NCI-H2196 (cell line): ENCODE measurements at regions not wholly inside any gene's neighbourhood (a gene's known extent, or its start where the extent isn't known, plus 50 kb on each side); places are given as distances from the start of the nearest gene placed in this dataset.
"Not testable (repeated sequence)": the region's sequence is repeated elsewhere in the genome, so short reads cannot be mapped to it uniquely, and the experiment has no call there.

ENCODE experiments used
- DNase-seq: peaks from one replicate; lab custom pipeline; 2025; ENCODE audit not compliant: unreplicated experiment; lab: John Stamatoyannopoulos, UW

GRCh38 chr5:177941386-177941785, 54.7 kb downstream of the PROP1 start:
- DNase-seq: not testable (repeated sequence)

GRCh38 chr5:177939246-177940171, 56.5 kb downstream of the PROP1 start:
- DNase-seq: peak; percentile 41

- not testable (repeated sequence) for DNase-seq
Observed at GRCh38 chr5:177938767-177939166, 57.3 kb downstream of the PROP1 start.

- DNase-seq: not testable (repeated sequence)
Observed at GRCh38 chr5:177934233-177934632, 61.8 kb downstream of the PROP1 start.

- not testable (repeated sequence) for DNase-seq
Observed at GRCh38 chr5:177930269-177931022, 65.6 kb downstream of the PROP1 start.

GRCh38 chr5:177929618-177930017, 66.4 kb downstream of the PROP1 start:
- not testable (repeated sequence) for DNase-seq

- DNase-seq: not testable (repeated sequence)
Observed at GRCh38 chr5:177927500-177927899, 68.5 kb downstream of the PROP1 start.

- not testable (repeated sequence) for DNase-seq
Observed at GRCh38 chr5:177924577-177924976, 71.5 kb downstream of the PROP1 start.

GRCh38 chr5:177923837-177924236, 72.2 kb downstream of the PROP1 start:
- DNase-seq: not testable (repeated sequence)

GRCh38 chr5:177923189-177923588, 72.9 kb downstream of the PROP1 start:
- not testable (repeated sequence) for DNase-seq

- not testable (repeated sequence) for DNase-seq
Observed at GRCh38 chr5:177909261-177909660, 86.8 kb downstream of the PROP1 start.

- DNase-seq: not testable (repeated sequence)
Observed at GRCh38 chr5:177902806-177903205, 93.2 kb downstream of the PROP1 start.

GRCh38 chr5:177900066-177900465, 96.0 kb downstream of the PROP1 start:
- not testable (repeated sequence) for DNase-seq

- DNase-seq: not testable (repeated sequence)
Observed at GRCh38 chr5:177894681-177895453, 101.2 kb downstream of the PROP1 start.

- DNase-seq: not testable (repeated sequence)
Observed at GRCh38 chr5:177892357-177892665, 103.7 kb downstream of the PROP1 start.

GRCh38 chr5:177891547-177892356, 104.3 kb downstream of the PROP1 start:
- DNase-seq: not testable (repeated sequence)

- not testable (repeated sequence) for DNase-seq
Observed at GRCh38 chr5:177883295-177883694, 100.6 kb upstream of the FAM153A start.

GRCh38 chr5:177875900-177876238, 93.2 kb upstream of the FAM153A start:
- not testable (repeated sequence) for DNase-seq

- not testable (repeated sequence) for DNase-seq
Observed at GRCh38 chr5:177875013-177875899, 92.6 kb upstream of the FAM153A start.
